GM12892 (cell line): ENCODE measurements at regions not wholly inside any gene's neighbourhood (a gene's known extent, or its start where the extent isn't known, plus 50 kb on each side); places are given as distances from the start of the nearest gene placed in this dataset.

Experiments
- POLR2A ChIP-seq: IDR thresholded peaks from 2 replicates; pipeline ENCODE4 v1.6.1; 2011; ENCODE audit warnings: low read depth, low read length, control low read depth
- POLR2AphosphoS5 ChIP-seq: IDR thresholded peaks from 2 replicates; pipeline ENCODE4 v1.6.1; 2011; ENCODE audit warnings: low read depth, low read length, control low read depth

GRCh38 chr2:241925821-241926441 is 56.4 kb downstream of the RTP5 start:
- TF ChIP-seq POLR2AphosphoS5: no peak
- no peak for TF ChIP-seq POLR2A
